ENCODE measurements at regions not wholly inside any gene's neighbourhood (a gene's known extent, or its start where the extent isn't known, plus 50 kb on each side); places are given as distances from the start of the nearest gene placed in this dataset.
"Not testable (repeated sequence)": the region's sequence is repeated elsewhere in the genome, so short reads cannot be mapped to it uniquely, and the experiment has no call there.

DNA sequence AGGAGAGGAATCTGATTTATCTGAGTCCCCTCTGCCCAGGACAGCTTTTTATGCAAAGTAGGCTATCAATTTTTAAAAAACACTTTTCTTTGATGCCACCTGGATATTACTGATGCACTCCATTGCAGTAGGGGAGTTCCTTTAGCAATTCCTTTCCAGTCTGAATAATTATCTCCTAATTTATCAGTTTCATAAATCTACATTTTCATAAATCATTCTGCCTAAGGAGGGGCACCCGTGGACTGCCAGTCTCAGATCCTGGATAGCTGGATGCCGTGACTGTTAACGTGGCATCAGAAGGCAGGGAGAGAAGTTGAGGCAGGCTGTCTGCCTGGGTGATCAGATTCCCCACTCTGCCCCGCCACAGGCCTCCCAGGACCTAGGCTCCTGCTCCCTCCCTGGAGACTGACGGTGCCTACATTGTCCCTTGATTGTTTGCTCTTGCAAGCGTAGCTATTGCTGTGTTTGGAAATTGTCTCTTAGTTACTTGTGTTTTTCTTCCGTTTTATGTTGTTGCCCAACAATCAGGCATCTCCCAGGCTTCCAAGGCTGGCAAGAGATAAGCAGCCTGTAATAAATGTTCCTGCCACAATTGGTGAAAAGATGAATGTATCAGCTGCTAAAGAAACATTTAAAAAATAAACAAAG lies 75.2 kb downstream of the KATNIP start:
- WGBS (ENCODE audit: insufficient coverage), result 94% methylated on average over 2 of the region's 7 CpGs
- H3K4me1 ChIP-seq (ENCODE audit: control insufficient read depth, insufficient read depth, low read length), result peaks cover 10% of the 10 kb centered on the region
- H3K36me3 ChIP-seq (ENCODE audit: control insufficient read depth, insufficient read depth, low read length), result no peaks in the 10 kb centered on the region
- H3K27me3 ChIP-seq (ENCODE audit: control insufficient read depth, insufficient read depth, low read length), result no peaks in the 10 kb centered on the region
- no peaks in the 10 kb centered on the region for H3K9me3 ChIP-seq (replicated peaks; ENCODE audit: control insufficient read depth, low read depth, low read length)
- H3K27ac ChIP-seq (ENCODE audit: low read length), result no peak overlapping the region
- no peak overlapping the region for H3K4me3 ChIP-seq (ENCODE audit: low read length)
- DNase-seq, result no peak

DNA sequence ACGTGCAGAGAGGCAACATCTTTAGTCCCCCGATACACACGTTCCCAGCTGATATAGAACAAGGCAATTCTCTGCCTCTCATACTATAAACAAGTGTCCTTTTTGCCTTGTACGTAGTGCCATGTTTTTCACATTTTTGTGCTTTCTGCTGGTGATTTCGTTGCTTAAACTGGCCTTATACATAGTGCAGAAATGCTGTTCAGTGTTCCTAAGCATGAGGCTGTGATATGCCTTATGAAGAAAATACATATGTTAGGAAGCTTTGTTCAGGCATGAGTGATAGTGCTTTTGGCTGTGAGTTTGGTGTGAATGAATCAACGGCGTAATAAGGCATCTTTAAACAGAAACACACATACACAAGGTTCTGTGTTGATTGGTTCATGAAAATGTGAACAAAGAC lies 77.2 kb downstream of the KATNIP start:
- peaks cover 10% of the 10 kb centered on the region for H3K4me1 ChIP-seq (ENCODE audit: control insufficient read depth, insufficient read depth, low read length)
- peaks cover 3% of the 10 kb centered on the region for H3K36me3 ChIP-seq (ENCODE audit: control insufficient read depth, insufficient read depth, low read length)
- no peak overlapping the region for H3K27ac ChIP-seq (ENCODE audit: low read length)
- WGBS (ENCODE audit: insufficient coverage), result 69% methylated on average over 5 of the region's 7 CpGs
- DNase-seq, result no peak
- H3K9me3 ChIP-seq (replicated peaks; ENCODE audit: control insufficient read depth, low read depth, low read length), result no peaks in the 10 kb centered on the region
- no peaks in the 10 kb centered on the region for H3K27me3 ChIP-seq (ENCODE audit: control insufficient read depth, insufficient read depth, low read length)
- H3K4me3 ChIP-seq (ENCODE audit: low read length), result no peak overlapping the region

DNA sequence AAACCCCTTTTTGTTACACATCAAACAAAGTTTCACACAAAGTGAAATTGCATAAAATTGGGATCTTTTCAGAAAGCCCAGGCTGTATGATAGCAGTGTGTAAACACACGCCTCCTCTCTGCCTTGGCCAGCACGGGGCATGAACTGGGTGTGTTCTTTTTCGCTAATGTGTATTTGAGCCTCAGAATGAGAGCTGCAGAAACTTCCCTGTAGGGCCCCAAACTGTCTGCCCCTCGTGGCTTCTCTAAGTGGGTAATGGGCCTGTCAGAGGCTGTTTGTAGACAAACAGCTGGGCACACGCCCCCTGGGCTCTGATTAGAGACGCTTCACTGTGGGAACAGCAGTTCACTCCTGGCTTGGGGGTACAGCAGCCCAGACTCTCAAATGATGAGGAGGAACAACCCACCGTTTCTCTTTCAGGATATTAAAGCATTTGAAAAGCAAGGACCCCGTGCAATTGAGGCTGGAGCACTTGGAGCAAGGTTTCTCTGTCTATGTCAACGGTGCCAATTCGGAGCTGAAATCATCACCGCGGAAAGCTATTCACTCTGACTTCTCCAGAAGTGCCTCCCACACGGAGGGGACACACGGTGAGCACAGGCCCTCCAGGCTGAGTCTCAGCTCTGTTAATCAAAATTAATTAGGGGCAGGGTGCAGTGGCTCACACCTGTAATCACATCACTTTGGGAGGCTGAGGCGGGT lies 78.4 kb downstream of the KATNIP start:
- H3K4me1 ChIP-seq (ENCODE audit: control insufficient read depth, insufficient read depth, low read length), result peaks cover 10% of the 10 kb centered on the region
- no peak overlapping the region for H3K4me3 ChIP-seq (ENCODE audit: low read length)
- no peaks in the 10 kb centered on the region for H3K27me3 ChIP-seq (ENCODE audit: control insufficient read depth, insufficient read depth, low read length)
- H3K27ac ChIP-seq (ENCODE audit: low read length), result peak overlapping the region; percentile 29
- DNase-seq, result peak; percentile 63
- peaks cover 3% of the 10 kb centered on the region for H3K36me3 ChIP-seq (ENCODE audit: control insufficient read depth, insufficient read depth, low read length)
- no peaks in the 10 kb centered on the region for H3K9me3 ChIP-seq (replicated peaks; ENCODE audit: control insufficient read depth, low read depth, low read length)
- 30% methylated on average over 5 of the region's 15 CpGs for WGBS (ENCODE audit: insufficient coverage)

DNA sequence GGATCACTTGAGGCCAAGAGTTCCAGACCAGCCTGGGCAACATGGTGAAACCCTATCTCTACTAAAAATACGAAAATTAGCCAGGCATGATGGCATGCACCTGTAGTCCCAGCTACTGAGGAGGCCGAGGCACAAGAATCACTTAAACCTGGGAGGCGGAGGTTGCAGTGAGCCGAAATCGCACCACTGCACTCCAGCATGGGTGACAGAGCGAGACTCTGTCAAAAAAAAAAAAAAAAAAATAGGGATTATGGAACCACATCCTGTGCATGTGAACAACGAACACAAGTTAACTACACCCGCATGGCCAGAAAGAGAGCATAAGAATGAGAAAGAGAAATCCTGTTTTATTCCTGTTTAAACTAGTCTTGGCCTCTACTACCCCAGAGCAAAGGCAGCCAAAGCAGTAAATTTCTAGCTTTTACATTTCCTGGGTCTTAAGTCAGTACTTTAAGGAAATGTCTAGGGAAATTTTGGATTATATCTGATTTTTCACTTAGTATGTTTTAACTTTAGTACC lies 79.1 kb downstream of the KATNIP start:
- DNase-seq, result peak; percentile 80
- not testable (repeated sequence) for H3K4me3 ChIP-seq (ENCODE audit: low read length); H3K4me1 ChIP-seq (ENCODE audit: control insufficient read depth, insufficient read depth, low read length); H3K9me3 ChIP-seq (replicated peaks; ENCODE audit: control insufficient read depth, low read depth, low read length); H3K27me3 ChIP-seq (ENCODE audit: control insufficient read depth, insufficient read depth, low read length); H3K27ac ChIP-seq (ENCODE audit: low read length); H3K36me3 ChIP-seq (ENCODE audit: control insufficient read depth, insufficient read depth, low read length)
- 58% methylated on average over 3 of the region's 8 CpGs for WGBS (ENCODE audit: insufficient coverage)

DNA sequence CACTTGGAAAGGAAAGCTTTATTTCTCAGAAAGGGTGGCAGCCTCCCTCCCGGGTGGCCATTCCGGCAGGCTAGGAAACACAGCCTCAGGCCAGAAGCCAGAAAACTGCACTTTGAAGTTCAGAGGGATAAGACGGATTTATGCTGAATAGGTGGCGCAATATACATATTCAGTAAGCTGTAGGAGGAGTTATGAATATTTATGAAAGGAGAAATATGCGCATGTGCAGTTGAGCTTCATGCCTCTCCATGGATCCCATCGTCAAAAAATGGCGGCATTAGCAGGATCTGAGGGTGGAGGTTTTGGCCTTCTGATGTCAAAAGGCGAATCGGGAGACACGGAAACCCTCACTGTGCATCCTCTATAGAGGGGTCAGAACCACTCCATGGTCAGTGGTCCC lies 82.3 kb downstream of the KATNIP start:
- H3K4me1 ChIP-seq (ENCODE audit: control insufficient read depth, insufficient read depth, low read length), result peaks cover 13% of the 10 kb centered on the region
- H3K9me3 ChIP-seq (replicated peaks; ENCODE audit: control insufficient read depth, low read depth, low read length), result no peaks in the 10 kb centered on the region
- 90% methylated on average over 9 of the region's 10 CpGs for WGBS (ENCODE audit: insufficient coverage)
- peaks cover 6% of the 10 kb centered on the region for H3K36me3 ChIP-seq (ENCODE audit: control insufficient read depth, insufficient read depth, low read length)
- H3K27me3 ChIP-seq (ENCODE audit: control insufficient read depth, insufficient read depth, low read length), result no peaks in the 10 kb centered on the region
- H3K27ac ChIP-seq (ENCODE audit: low read length), result no peak overlapping the region
- no peak for DNase-seq
- no peak overlapping the region for H3K4me3 ChIP-seq (ENCODE audit: low read length)

DNA sequence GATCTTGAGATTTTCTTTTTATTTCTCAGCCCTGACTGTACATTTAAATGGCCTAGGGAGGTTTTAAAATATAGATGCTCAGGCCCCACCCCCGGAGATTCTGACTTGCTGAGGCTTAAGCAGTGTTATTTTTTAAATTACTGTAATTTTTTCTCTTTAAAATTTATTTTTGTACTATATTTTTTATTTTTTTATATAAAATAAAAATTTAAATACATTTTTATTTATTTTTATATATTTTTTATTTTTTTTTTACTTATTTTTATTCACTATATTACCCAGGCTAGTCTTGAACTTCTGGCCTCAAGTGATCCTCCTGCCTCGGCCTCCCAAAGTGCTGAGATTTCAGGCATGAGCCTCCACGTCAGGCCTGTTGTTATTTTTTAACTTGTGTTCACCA lies 83.3 kb downstream of the KATNIP start:
- peaks cover 9% of the 10 kb centered on the region for H3K4me1 ChIP-seq (ENCODE audit: control insufficient read depth, insufficient read depth, low read length)
- H3K9me3 ChIP-seq (replicated peaks; ENCODE audit: control insufficient read depth, low read depth, low read length), result no peaks in the 10 kb centered on the region
- WGBS (ENCODE audit: insufficient coverage), result no CpG with 5 or more reads among the region's 3 CpGs
- no peaks in the 10 kb centered on the region for H3K27me3 ChIP-seq (ENCODE audit: control insufficient read depth, insufficient read depth, low read length)
- no peak overlapping the region for H3K27ac ChIP-seq (ENCODE audit: low read length)
- no peak for DNase-seq
- no peak overlapping the region for H3K4me3 ChIP-seq (ENCODE audit: low read length)
- peaks cover 6% of the 10 kb centered on the region for H3K36me3 ChIP-seq (ENCODE audit: control insufficient read depth, insufficient read depth, low read length)

DNA sequence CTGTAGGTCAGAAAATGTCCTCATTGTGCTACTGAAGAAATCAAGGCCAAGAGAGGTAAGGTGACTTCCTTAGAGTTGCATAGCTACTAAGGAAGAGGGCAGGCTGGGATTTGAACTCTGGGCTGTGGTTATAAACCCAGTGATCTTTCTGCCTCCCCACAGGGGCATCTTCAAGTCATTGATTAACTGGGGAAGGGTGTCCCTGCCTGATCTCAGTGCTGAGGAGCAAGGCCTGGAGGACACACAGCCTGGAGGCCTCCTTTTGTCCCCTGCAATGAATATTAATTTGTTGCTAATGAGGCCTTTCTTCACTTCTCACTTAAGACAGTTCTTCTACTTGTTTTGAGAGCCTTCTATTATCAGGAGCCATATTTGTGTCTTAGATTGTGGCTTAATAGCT lies 83.8 kb downstream of the KATNIP start:
- DNase-seq, result no peak
- peaks cover 4% of the 10 kb centered on the region for H3K4me1 ChIP-seq (ENCODE audit: control insufficient read depth, insufficient read depth, low read length)

DNA sequence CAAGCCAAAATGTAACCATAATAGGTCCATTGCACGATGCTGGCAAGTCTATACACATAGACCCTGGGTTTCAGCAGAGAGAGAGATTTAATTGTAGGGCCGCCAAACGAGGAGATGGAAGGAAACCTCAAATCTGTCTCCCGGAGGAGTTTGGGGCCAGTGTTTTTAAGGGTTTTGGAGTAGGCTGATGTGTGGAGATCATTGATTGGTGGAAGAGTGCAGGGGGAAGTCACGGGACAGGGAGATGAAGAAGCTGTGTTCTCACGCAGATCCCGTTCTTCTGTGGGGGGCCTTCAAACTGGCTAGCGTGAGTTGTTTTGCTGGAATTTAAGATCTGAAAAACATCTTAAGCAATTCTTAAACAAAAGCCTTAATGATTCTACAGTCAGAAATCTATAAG lies 84.8 kb downstream of the KATNIP start:
- H3K27ac ChIP-seq (ENCODE audit: low read length), result no peak overlapping the region
- H3K4me3 ChIP-seq (ENCODE audit: low read length), result no peak overlapping the region
- no peaks in the 10 kb centered on the region for H3K27me3 ChIP-seq (ENCODE audit: control insufficient read depth, insufficient read depth, low read length)
- no peaks in the 10 kb centered on the region for H3K9me3 ChIP-seq (replicated peaks; ENCODE audit: control insufficient read depth, low read depth, low read length)
- 61% methylated on average over 4 of the region's 8 CpGs for WGBS (ENCODE audit: insufficient coverage)
- peak; percentile 65 for DNase-seq
- H3K4me1 ChIP-seq (ENCODE audit: control insufficient read depth, insufficient read depth, low read length), result peaks cover 3% of the 10 kb centered on the region
- H3K36me3 ChIP-seq (ENCODE audit: control insufficient read depth, insufficient read depth, low read length), result peaks cover 6% of the 10 kb centered on the region

More for the DNA sequence above, 83.8 kb downstream of the KATNIP start:
- Histone ChIP-seq H3K4me3 (ENCODE audit: low read length) (no peak overlapping the region), H3K27ac (ENCODE audit: low read length) (no peak overlapping the region), H3K9me3 (replicated peaks; ENCODE audit: control insufficient read depth, low read depth, low read length) (no peaks in the 10 kb centered on the region), H3K36me3 (ENCODE audit: control insufficient read depth, insufficient read depth, low read length) (peaks cover 6% of the 10 kb centered on the region), H3K27me3 (ENCODE audit: control insufficient read depth, insufficient read depth, low read length) (no peaks in the 10 kb centered on the region)

DNA sequence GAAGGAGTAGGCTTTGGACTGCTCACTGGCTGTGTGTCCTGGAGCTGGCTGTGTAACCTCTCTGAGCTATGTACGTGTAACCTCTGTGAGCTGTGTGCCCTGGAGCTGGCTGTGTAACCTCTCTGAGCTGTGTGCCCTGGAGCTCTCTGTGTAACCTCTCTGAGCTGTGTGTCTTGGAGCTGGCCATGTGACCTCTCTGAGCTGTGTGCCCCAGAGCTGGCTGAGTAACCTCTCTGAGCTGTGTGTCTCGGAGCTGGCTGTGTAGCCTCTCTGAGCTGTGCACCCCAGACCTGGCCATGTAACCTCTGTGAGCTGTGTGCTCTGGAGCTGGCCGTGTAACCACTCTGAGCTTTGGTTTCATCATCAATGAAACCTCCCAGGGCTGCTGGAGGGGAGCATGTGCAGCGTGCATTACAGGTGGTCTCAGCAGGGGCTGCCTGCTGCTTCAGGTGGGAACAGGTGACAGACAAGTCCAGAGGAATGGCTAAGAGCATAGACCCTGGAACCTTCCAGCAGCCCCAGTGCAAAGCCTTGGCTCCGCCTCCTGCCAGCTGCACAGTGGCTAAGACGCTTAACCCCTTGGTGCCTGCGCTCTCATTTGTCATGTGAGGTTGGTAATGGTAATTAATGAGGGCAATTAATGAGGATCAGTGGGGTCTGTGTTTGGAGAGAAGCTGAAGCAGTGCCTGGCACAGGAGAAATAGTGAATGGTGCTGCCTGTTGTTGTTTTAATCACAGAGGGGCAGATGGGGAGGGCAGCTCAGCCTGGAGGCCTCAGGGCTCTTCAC lies 86.7 kb downstream of the KATNIP start:
- 59% methylated on average over 7 of the region's 7 CpGs for WGBS (ENCODE audit: insufficient coverage)
- DNase-seq, result no peak
- H3K9me3 ChIP-seq (replicated peaks; ENCODE audit: control insufficient read depth, low read depth, low read length), result no peaks in the 10 kb centered on the region
- peaks cover 2% of the 10 kb centered on the region for H3K36me3 ChIP-seq (ENCODE audit: control insufficient read depth, insufficient read depth, low read length)
- no peak overlapping the region for H3K27ac ChIP-seq (ENCODE audit: low read length)
- peaks cover 3% of the 10 kb centered on the region for H3K4me1 ChIP-seq (ENCODE audit: control insufficient read depth, insufficient read depth, low read length)
- no peaks in the 10 kb centered on the region for H3K27me3 ChIP-seq (ENCODE audit: control insufficient read depth, insufficient read depth, low read length)
- H3K4me3 ChIP-seq (ENCODE audit: low read length), result no peak overlapping the region

DNA sequence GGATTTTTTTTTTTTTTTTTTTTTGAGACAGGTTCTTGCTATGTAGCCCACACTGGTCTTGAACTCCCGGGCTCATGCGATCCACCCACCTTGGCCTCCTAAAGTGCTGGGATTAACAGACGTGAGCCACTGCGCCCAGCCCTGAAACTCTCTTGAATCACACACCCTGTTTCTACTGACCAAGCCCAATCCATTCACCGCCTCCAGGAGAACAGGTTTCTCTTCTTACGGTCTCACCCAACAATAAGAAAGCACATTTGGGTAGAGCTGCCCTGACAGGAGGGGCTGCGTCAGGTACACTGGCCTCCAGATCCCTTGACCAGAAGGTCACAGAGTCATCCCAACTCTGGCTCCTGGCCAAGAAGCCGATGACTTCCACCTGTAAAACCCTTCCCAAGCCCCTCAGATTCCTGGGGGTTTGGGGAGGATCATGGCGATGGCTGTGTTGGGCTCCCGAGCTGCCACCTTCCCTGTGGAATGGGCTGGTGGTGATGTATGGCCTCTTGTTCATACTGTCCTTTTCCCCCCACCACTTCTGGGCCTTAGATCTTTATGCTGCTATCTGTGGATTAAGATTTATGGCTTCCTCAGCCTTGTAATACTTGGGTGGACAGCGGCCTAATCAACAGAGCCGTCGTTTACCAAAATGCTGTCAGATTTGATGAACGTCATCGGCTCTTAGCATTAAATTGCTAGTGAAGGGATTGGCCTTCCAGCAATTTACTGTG lies 89.1 kb downstream of the KATNIP start:
- WGBS (ENCODE audit: insufficient coverage), result 61% methylated on average over 10 of the region's 15 CpGs
- no peak overlapping the region for H3K27ac ChIP-seq (ENCODE audit: low read length)
- no peaks in the 10 kb centered on the region for H3K27me3 ChIP-seq (ENCODE audit: control insufficient read depth, insufficient read depth, low read length)
- H3K9me3 ChIP-seq (replicated peaks; ENCODE audit: control insufficient read depth, low read depth, low read length), result no peaks in the 10 kb centered on the region
- peaks cover 1% of the 10 kb centered on the region for H3K36me3 ChIP-seq (ENCODE audit: control insufficient read depth, insufficient read depth, low read length)
- no peak overlapping the region for H3K4me3 ChIP-seq (ENCODE audit: low read length)
- peaks cover 3% of the 10 kb centered on the region for H3K4me1 ChIP-seq (ENCODE audit: control insufficient read depth, insufficient read depth, low read length)
- no peak for DNase-seq

All from muscle of leg (tissue), 3 donors.